ENCODE measurements at regions not wholly inside any gene's neighbourhood (a gene's known extent, or its start where the extent isn't known, plus 50 kb on each side); places are given as distances from the start of the nearest gene placed in this dataset.

GRCh38 chr18:38256366-38256765 is 690.8 kb upstream of the CELF4 start:
- TF ChIP-seq POLR2A (IDR thresholded peaks at IDR 0.05): no peak
- no peak for TF ChIP-seq CTCF (IDR thresholded peaks at IDR 0.05)
